GM12874 (cell line): ENCODE measurements at regions not wholly inside any gene's neighbourhood (a gene's known extent, or its start where the extent isn't known, plus 50 kb on each side); places are given as distances from the start of the nearest gene placed in this dataset.

Experiments
- TF ChIP-seq, protein P1 (sequence below): IDR thresholded peaks from 2 replicates; pipeline ENCODE4 v1.5.1; 2011; ENCODE audit warnings: low read depth, mild to moderate bottlenecking, control low read depth, low read length, moderate library complexity; ENCODE audit not compliant: insufficient read depth

DNA sequence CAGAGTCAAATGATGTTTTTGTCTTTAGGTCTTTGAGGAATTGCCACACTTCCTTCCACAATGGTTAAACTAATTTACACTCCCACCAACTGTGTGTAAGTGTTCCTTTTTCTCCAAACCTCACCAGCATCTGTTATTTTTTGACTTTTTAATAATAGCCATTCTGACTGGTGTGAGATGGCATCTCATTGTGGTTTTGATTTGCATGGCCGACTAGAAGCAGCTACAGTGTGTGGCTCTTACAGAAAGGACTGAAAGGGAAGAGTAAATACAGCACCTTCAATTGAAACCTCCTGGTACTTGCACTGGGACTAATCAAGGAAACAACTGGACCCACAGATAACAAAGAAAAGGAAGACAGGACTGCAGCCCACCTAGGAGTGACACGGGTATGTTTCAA lies 668.0 kb upstream of the RGS18 start:
- TF ChIP-seq, protein P1, sequence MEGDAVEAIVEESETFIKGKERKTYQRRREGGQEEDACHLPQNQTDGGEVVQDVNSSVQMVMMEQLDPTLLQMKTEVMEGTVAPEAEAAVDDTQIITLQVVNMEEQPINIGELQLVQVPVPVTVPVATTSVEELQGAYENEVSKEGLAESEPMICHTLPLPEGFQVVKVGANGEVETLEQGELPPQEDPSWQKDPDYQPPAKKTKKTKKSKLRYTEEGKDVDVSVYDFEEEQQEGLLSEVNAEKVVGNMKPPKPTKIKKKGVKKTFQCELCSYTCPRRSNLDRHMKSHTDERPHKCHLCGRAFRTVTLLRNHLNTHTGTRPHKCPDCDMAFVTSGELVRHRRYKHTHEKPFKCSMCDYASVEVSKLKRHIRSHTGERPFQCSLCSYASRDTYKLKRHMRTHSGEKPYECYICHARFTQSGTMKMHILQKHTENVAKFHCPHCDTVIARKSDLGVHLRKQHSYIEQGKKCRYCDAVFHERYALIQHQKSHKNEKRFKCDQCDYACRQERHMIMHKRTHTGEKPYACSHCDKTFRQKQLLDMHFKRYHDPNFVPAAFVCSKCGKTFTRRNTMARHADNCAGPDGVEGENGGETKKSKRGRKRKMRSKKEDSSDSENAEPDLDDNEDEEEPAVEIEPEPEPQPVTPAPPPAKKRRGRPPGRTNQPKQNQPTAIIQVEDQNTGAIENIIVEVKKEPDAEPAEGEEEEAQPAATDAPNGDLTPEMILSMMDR = no peak

DNA sequence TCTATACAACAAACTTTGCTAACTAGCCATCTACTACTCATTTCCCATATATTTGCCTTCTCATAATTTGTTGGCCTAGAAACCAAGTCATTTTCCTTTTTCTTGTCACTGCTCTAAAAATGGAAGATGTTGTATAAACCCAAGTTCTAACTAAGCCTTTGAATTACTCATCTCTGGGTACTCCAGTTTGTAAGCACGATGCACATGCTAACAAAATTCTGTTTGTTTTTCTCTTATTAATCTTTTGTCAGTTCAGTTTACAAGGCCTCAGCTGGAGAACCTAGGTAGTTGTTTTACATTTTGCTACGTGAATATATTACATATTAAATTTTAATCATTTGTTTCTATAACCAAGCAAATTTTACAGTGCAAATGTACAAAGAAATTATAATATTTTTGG lies 663.2 kb upstream of the RGS18 start:
- TF ChIP-seq, protein P1 = no peak

DNA sequence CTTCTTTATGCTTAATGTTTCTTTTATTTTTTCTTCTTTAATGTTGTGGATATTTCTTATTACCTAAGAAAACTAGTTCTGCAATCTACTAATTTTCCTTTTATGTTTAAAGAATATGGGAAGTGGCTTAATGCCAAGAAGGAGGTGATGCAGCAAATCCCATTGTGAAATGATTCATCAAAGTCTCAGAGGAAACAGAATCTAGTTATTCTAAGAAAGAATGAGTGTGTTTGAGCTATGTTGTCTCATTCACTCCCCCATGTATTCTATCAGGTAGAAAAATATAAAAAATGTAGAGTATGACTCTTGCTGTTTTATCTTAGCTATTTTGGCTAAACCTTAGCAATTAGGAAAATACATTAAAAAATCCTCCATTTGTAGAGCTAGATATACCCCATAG lies 659.9 kb upstream of the RGS18 start:
- TF ChIP-seq, protein P1 = no peak

DNA sequence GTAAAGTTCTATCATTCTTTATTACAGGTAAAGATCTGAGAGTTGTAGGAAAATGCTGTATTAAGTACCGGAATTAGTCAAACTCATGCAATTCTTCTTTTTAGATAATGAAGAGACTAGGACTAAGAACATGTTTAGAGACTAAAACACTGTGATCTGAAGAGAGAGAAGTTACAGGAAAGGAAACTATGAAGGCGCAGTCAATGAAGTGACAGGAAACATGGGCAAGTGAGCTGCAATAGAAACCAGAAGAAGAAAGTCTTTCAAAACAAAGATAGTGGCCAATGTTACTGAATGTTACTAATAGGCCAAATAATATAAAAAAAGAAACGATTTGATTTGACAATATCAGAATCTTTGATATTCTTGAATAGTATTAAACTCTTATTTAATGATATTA lies 659.4 kb upstream of the RGS18 start:
- TF ChIP-seq, protein P1 = no peak

DNA sequence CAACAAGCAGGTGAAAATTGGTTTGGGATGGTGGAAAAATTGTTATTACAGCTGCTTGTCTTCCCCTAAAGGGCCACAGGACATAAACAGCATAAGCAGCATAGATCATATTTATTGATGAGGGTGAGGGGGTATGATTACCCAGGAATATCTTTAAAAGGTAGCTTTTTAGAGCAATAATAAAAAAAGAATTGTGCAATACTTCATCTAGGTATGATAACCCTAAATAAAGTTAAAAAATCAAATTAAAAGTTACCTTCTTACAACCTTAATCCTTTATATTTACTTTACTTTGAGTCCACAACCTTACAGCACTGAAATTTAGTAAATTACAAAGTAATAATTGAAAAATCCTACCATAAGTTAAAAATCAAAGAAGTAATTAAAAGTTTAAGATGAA lies 653.3 kb upstream of the RGS18 start:
- TF ChIP-seq, protein P1 = no peak

DNA sequence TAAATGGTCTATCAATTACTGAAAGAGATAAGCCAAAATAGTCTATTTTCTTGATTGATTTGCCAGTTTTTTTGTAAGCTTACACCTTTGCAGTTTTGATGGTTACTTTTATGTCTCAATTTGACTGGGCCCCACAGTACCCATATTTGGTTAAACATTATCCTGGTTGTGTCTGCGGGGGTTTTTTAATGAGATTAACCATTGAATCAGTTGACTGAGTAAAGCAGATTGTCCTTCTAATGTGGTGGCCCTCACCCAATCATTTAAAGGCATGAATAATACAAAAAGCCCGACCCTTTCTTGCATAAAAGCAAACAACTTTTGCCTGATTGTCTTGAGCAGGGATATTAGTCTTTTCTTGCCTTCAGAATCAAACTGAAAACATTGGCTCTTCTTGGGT lies 650.0 kb upstream of the RGS18 start:
- TF ChIP-seq, protein P1 = no peak

DNA sequence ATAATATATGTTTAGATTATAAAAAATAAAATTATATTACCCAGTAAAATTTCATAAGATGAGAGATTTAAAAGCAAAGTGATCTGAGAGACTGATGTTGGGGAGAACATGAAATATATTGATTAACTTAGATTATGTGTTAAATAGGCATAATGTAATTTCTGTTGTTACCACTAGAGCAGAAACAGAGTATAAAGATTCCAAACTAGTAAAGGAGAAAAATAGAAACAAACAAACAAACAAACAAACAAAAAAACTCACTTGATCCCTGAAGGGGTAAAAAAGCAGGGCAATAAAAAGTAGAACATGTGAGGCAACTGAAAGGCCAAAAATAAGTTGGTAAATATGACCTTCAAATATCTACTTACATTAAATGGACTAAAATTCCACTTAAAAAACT lies 640.4 kb upstream of the RGS18 start:
- TF ChIP-seq, protein P1 = no peak

DNA sequence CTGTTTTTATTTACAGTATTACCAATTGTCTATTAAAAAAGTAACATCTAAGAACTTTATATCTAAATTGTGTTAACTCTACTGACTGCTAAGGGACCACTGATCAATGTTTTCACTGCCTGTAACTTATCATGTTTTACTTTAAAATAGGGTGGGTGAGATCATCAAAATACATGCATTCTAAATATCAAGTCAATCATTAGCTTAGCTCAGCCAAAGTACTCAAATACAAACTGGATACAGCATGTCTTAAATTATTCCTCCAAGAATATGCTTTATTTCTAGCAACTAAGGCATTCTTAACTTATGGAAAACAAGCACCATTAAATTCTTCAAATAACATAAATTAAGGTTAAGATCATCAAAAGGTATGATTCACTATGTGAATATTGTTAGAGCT lies 638.7 kb upstream of the RGS18 start:
- TF ChIP-seq, protein P1 = no peak
